ENCODE measurements at regions not wholly inside any gene's neighbourhood (a gene's known extent, or its start where the extent isn't known, plus 50 kb on each side); places are given as distances from the start of the nearest gene placed in this dataset.
"Not testable (repeated sequence)": the region's sequence is repeated elsewhere in the genome, so short reads cannot be mapped to it uniquely, and the experiment has no call there.

DNA sequence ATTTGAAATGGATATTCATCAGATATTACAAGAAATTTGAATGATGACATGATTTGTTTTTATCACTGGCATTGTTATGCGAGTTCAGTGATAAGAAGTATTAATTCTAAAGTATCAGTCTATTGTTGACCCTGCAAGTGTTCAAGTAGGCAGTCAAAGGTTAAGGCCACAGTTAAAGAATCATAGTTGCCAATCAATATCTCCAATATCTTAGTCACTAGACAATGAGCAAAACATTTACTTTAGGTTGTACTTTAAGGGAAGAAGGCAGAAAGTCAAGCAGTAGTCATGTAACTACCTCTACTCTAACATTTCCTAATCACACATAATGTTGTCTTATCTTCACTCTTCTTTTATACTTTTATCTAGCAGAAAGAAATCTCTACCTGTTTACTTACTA lies 709.8 kb downstream of the PCDH17 start:
- ChIA-PET CTCF (no interaction called here), POLR2A (ENCODE audit: unreplicated experiment) (no interaction called here)
- Histone ChIP-seq H3K4me1 (replicated peaks; ENCODE audit: insufficient read depth) (no peaks in the 10 kb centered on the region), H3K9me3 (ENCODE audit: insufficient read depth, low read depth) (no peaks in the 10 kb centered on the region), H3K9me2 (ENCODE audit: insufficient read depth) (no peaks in the 10 kb centered on the region), H3K27ac (no peak overlapping the region), H3K36me3 (ENCODE audit: low read depth) (no peaks in the 10 kb centered on the region), H3K4me3 (no peak overlapping the region), H4K20me1 (ENCODE audit: insufficient read depth) (no peaks in the 10 kb centered on the region), H3K4me2 (no peak overlapping the region), H3F3A (ENCODE audit: insufficient read depth, low read depth) (no peaks in the 10 kb centered on the region), H2AFZ (no peak overlapping the region), H3K79me2 (ENCODE audit: low read depth) (no peaks in the 10 kb centered on the region), H3K27me3 (ENCODE audit: insufficient read depth, low read depth) (no peaks in the 10 kb centered on the region)
- TF ChIP-seq, protein P1, sequence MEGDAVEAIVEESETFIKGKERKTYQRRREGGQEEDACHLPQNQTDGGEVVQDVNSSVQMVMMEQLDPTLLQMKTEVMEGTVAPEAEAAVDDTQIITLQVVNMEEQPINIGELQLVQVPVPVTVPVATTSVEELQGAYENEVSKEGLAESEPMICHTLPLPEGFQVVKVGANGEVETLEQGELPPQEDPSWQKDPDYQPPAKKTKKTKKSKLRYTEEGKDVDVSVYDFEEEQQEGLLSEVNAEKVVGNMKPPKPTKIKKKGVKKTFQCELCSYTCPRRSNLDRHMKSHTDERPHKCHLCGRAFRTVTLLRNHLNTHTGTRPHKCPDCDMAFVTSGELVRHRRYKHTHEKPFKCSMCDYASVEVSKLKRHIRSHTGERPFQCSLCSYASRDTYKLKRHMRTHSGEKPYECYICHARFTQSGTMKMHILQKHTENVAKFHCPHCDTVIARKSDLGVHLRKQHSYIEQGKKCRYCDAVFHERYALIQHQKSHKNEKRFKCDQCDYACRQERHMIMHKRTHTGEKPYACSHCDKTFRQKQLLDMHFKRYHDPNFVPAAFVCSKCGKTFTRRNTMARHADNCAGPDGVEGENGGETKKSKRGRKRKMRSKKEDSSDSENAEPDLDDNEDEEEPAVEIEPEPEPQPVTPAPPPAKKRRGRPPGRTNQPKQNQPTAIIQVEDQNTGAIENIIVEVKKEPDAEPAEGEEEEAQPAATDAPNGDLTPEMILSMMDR (conservative IDR thresholded peaks at IDR 0.05) = no peak
- TF ChIP-seq EZH2 (IDR thresholded peaks at IDR 0.05; ENCODE audit: low read depth) = no peak
- intact Hi-C loops (cut with micrococcal nuclease; ENCODE audit: unreplicated experiment) = no loop called here
- no TSS peak for BruUV-seq (replicated peaks)
- no peak for DNase-seq

DNA sequence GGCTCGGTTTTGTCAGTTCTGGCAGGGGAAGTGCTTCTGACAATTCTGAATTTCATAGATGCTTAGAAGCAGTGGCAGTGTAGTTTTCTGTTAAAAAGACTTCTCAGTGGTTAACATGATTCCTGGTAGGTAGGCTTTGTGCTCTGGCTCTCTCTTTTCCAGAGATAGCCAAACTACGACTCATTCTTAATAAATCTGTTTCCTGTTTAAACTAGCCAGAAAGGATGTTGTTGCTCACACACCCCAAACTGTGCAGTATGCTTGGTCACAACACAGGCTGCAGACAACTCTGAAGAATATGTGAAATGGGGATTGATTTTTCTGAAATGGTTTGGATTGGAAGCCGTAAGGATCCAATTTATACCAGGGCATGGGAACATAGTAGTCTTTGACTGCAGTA lies 711.5 kb downstream of the PCDH17 start:
- BruUV-seq (replicated peaks) = no TSS peak
- Histone ChIP-seq H3K4me3 (no peak overlapping the region), H3K27me3 (ENCODE audit: insufficient read depth, low read depth) (no peaks in the 10 kb centered on the region), H3K4me1 (replicated peaks; ENCODE audit: insufficient read depth) (no peaks in the 10 kb centered on the region), H3K27ac (no peak overlapping the region), H3K9me2 (ENCODE audit: insufficient read depth) (no peaks in the 10 kb centered on the region), H3K36me3 (ENCODE audit: low read depth) (no peaks in the 10 kb centered on the region), H3F3A (ENCODE audit: insufficient read depth, low read depth) (no peaks in the 10 kb centered on the region), H4K20me1 (ENCODE audit: insufficient read depth) (no peaks in the 10 kb centered on the region), H3K9me3 (ENCODE audit: insufficient read depth, low read depth) (no peaks in the 10 kb centered on the region), H2AFZ (no peak overlapping the region), H3K4me2 (no peak overlapping the region), H3K79me2 (ENCODE audit: low read depth) (no peaks in the 10 kb centered on the region)
- no peak for TF ChIP-seq EZH2 (IDR thresholded peaks at IDR 0.05; ENCODE audit: low read depth)
- TF ChIP-seq, protein P1 (conservative IDR thresholded peaks at IDR 0.05) = no peak
- ChIA-PET POLR2A (ENCODE audit: unreplicated experiment) (no interaction called here), CTCF (no interaction called here)
- no peak for DNase-seq
- intact Hi-C loops (cut with micrococcal nuclease; ENCODE audit: unreplicated experiment) = no loop called here

DNA sequence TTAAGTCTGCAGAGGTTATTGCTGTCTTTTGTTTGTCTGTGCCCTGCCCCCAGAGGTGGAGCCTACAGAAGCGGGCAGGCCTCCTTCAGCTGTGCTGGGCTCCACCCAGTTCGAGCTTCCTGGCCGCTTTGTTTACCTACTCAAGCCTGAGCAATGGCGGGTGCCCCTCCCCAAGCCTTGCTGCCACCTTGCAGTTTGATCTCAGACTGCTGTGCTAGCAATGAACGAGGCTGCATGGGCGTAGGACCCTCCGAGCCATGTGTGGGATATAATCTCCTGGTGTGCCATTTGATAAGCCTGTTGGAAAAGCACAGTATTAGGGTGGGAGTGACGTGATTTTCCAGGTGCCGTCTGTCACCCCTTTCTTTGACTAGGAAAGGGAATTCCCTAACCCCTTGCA lies 720.6 kb downstream of the PCDH17 start:
- H3K27me3 ChIP-seq (ENCODE audit: insufficient read depth, low read depth); H3F3A ChIP-seq (ENCODE audit: insufficient read depth, low read depth); H3K9me2 ChIP-seq (ENCODE audit: insufficient read depth); BruUV-seq (replicated peaks); POLR2A ChIA-PET (ENCODE audit: unreplicated experiment); H2AFZ ChIP-seq; H3K9me3 ChIP-seq (ENCODE audit: insufficient read depth, low read depth); DNase-seq; H3K4me1 ChIP-seq (replicated peaks; ENCODE audit: insufficient read depth); intact Hi-C loops (cut with micrococcal nuclease; ENCODE audit: unreplicated experiment); H4K20me1 ChIP-seq (ENCODE audit: insufficient read depth); H3K27ac ChIP-seq; CTCF ChIA-PET; H3K79me2 ChIP-seq (ENCODE audit: low read depth); H3K4me3 ChIP-seq; H3K4me2 ChIP-seq; H3K36me3 ChIP-seq (ENCODE audit: low read depth): not testable (repeated sequence)

DNA sequence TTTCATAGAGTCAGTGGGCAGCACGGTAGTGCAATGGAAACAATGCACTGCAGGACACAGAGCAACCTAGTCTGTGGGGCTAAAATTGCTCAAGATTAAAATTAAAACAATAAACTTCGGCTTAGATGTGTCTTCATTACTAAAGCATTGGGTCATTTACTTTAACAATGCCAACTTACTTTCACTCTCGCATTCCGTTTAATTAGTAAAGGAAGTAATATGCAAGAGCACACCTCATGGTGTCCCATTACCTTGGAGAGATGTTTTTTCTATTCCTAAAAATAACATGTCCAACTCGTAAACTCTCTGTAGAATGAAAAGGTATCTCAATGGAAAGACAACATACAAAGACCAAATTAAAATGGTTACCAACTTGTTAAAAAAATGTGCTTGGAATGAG lies 738.4 kb downstream of the PCDH17 start:
- no peaks in the 10 kb centered on the region for H3K4me1 ChIP-seq (replicated peaks; ENCODE audit: insufficient read depth)
- no peaks in the 10 kb centered on the region for H3K36me3 ChIP-seq (ENCODE audit: low read depth)
- H2AFZ ChIP-seq = no peak overlapping the region; the same call in 1 of the 2 replicates
- DNase-seq = no peak
- no peak overlapping the region for H3K4me3 ChIP-seq
- TF ChIP-seq, protein P1 (conservative IDR thresholded peaks at IDR 0.05) = no peak
- TF ChIP-seq EZH2 (IDR thresholded peaks at IDR 0.05; ENCODE audit: low read depth) = no peak
- no peaks in the 10 kb centered on the region for H3F3A ChIP-seq (ENCODE audit: insufficient read depth, low read depth)
- H4K20me1 ChIP-seq (ENCODE audit: insufficient read depth) = no peaks in the 10 kb centered on the region
- no peaks in the 10 kb centered on the region for H3K27me3 ChIP-seq (ENCODE audit: insufficient read depth, low read depth)
- intact Hi-C loops (cut with micrococcal nuclease; ENCODE audit: unreplicated experiment) = no loop called here
- H3K9me3 ChIP-seq (ENCODE audit: insufficient read depth, low read depth) = no peaks in the 10 kb centered on the region
- no peak overlapping the region for H3K27ac ChIP-seq
- no peak overlapping the region for H3K4me2 ChIP-seq
- CTCF ChIA-PET = no interaction called here
- POLR2A ChIA-PET (ENCODE audit: unreplicated experiment) = interaction anchor here (0.6 kb wide), 1 partner anchor 247 kb away, joined by 8 read pairs; no protein-coding TSS in a partner anchor
- no peaks in the 10 kb centered on the region for H3K9me2 ChIP-seq (ENCODE audit: insufficient read depth)
- no TSS peak for BruUV-seq (replicated peaks)
- no peaks in the 10 kb centered on the region for H3K79me2 ChIP-seq (ENCODE audit: low read depth)
